ENCODE measurements at regions not wholly inside any gene's neighbourhood (a gene's known extent, or its start where the extent isn't known, plus 50 kb on each side); places are given as distances from the start of the nearest gene placed in this dataset.

GRCh38 chr6:144928847-144929246 lies 643.7 kb downstream of the UTRN start:
- H3K27me3 ChIP-seq (ENCODE audit: control insufficient read depth, low read length): no peaks in the 10 kb centered on the region
- no peak overlapping the region for H3K27ac ChIP-seq (ENCODE audit: low read depth, low read length)
- H3F3A ChIP-seq (ENCODE audit: control insufficient read depth, insufficient read depth): no peaks in the 10 kb centered on the region
- H3K9me3 ChIP-seq (ENCODE audit: control insufficient read depth, insufficient read depth, low read length): no peaks in the 10 kb centered on the region
- no peak overlapping the region for H3K4me3 ChIP-seq (ENCODE audit: low read length)
- no peak overlapping the region for H3K4me2 ChIP-seq (ENCODE audit: low read length)
- no peak for TF ChIP-seq EZH2phosphoT487 (IDR thresholded peaks at IDR 0.05; ENCODE audit: borderline replicate concordance, low read length)
- TF ChIP-seq, protein P1, sequence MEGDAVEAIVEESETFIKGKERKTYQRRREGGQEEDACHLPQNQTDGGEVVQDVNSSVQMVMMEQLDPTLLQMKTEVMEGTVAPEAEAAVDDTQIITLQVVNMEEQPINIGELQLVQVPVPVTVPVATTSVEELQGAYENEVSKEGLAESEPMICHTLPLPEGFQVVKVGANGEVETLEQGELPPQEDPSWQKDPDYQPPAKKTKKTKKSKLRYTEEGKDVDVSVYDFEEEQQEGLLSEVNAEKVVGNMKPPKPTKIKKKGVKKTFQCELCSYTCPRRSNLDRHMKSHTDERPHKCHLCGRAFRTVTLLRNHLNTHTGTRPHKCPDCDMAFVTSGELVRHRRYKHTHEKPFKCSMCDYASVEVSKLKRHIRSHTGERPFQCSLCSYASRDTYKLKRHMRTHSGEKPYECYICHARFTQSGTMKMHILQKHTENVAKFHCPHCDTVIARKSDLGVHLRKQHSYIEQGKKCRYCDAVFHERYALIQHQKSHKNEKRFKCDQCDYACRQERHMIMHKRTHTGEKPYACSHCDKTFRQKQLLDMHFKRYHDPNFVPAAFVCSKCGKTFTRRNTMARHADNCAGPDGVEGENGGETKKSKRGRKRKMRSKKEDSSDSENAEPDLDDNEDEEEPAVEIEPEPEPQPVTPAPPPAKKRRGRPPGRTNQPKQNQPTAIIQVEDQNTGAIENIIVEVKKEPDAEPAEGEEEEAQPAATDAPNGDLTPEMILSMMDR (IDR thresholded peaks at IDR 0.05; ENCODE audit: low read depth, low read length, poor library complexity, severe bottlenecking): no peak
- no peaks in the 10 kb centered on the region for H3K9me2 ChIP-seq (replicated peaks; ENCODE audit: control insufficient read depth, low read length)
- no peaks in the 10 kb centered on the region for H3K4me1 ChIP-seq (ENCODE audit: control insufficient read depth, low read length)
- H4K20me1 ChIP-seq (ENCODE audit: control insufficient read depth, insufficient read depth, low read depth, low read length): no peaks in the 10 kb centered on the region
- H3K36me3 ChIP-seq (ENCODE audit: control insufficient read depth, low read length): no peaks in the 10 kb centered on the region
- H3K79me2 ChIP-seq (ENCODE audit: control insufficient read depth, low read length): no peaks in the 10 kb centered on the region

DNA sequence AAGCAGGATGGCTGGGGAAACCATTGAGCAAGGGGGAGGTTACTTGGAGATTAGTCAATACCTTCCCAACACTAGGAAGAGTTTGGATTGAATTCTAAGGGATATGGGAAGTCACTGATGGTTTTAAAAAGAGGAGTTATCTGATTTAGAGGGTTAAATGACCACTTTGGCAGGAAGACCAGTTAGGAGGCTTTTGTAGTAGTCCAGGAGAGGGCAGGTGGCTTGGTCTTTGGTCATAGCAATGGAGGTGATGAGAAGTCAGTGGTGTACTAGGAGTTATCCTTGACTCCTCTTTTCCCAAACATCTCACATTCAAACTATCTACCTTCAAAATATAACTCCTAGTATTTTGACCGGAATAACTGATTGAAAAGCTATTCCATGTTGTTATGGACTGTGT lies 644.1 kb downstream of the UTRN start:
- TF ChIP-seq EZH2phosphoT487 (IDR thresholded peaks at IDR 0.05; ENCODE audit: borderline replicate concordance, low read length): no peak
- TF ChIP-seq, protein P1 (IDR thresholded peaks at IDR 0.05; ENCODE audit: low read depth, low read length, poor library complexity, severe bottlenecking): no peak
- no peaks in the 10 kb centered on the region for H3K79me2 ChIP-seq (ENCODE audit: control insufficient read depth, low read length)
- no peaks in the 10 kb centered on the region for H3F3A ChIP-seq (ENCODE audit: control insufficient read depth, insufficient read depth)
- H3K27me3 ChIP-seq (ENCODE audit: control insufficient read depth, low read length): no peaks in the 10 kb centered on the region
- H3K4me3 ChIP-seq (ENCODE audit: low read length): no peak overlapping the region
- no peaks in the 10 kb centered on the region for H3K9me2 ChIP-seq (replicated peaks; ENCODE audit: control insufficient read depth, low read length)
- no peaks in the 10 kb centered on the region for H4K20me1 ChIP-seq (ENCODE audit: control insufficient read depth, insufficient read depth, low read depth, low read length)
- no peaks in the 10 kb centered on the region for H3K9me3 ChIP-seq (ENCODE audit: control insufficient read depth, insufficient read depth, low read length)
- H3K27ac ChIP-seq (ENCODE audit: low read depth, low read length): no peak overlapping the region
- no peaks in the 10 kb centered on the region for H3K4me1 ChIP-seq (ENCODE audit: control insufficient read depth, low read length)
- no peak overlapping the region for H3K4me2 ChIP-seq (ENCODE audit: low read length)
- H3K36me3 ChIP-seq (ENCODE audit: control insufficient read depth, low read length): no peaks in the 10 kb centered on the region

DNA sequence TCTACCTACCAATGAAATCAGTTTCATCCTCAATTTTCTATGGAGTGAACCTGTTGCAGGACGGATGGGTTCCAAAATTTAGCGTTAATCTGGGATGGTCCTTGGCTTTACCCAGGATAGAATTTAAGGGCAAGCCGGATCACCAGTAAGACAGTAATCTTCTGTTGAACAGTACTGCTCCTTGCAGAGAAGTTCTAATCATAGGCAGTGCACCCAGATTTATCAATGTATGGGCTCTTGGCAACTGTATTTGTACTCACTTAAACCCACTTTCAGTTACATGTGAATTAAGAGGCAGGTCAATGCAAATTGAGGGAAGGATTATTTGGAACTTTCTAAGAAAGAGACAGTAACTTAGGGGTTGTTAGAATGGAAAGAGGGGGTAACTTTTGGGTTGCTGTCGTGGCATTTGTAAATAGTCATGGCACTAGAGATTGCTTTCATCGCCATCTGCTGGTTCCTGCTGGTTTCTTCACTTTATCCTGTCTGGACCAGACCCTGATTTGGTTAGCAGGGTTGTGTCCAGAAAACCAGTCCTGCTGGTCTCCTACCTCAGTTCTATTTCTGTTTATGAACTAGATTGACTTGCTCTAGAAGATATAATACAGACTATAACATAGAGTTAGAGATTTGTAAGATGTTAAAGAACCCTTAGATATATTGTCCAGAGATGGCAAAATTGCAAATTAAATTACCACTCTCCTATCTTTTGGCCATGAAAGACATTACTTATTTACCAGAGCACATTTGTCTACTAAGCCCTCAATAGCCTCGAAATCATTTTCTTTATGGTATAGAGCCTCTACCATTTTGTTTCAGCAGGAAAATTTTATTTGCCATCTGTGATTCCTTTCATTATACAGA lies 646.3 kb downstream of the UTRN start:
- Histone ChIP-seq H3K4me3 (ENCODE audit: low read length) (no peak overlapping the region), H3K9me3 (ENCODE audit: control insufficient read depth, insufficient read depth, low read length) (no peaks in the 10 kb centered on the region), H3K27me3 (ENCODE audit: control insufficient read depth, low read length) (no peaks in the 10 kb centered on the region), H4K20me1 (ENCODE audit: control insufficient read depth, insufficient read depth, low read depth, low read length) (no peaks in the 10 kb centered on the region), H3K79me2 (ENCODE audit: control insufficient read depth, low read length) (no peaks in the 10 kb centered on the region), H3F3A (ENCODE audit: control insufficient read depth, insufficient read depth) (no peaks in the 10 kb centered on the region), H3K9me2 (replicated peaks; ENCODE audit: control insufficient read depth, low read length) (no peaks in the 10 kb centered on the region), H3K4me1 (ENCODE audit: control insufficient read depth, low read length) (no peaks in the 10 kb centered on the region), H3K4me2 (ENCODE audit: low read length) (no peak overlapping the region), H3K36me3 (ENCODE audit: control insufficient read depth, low read length) (no peaks in the 10 kb centered on the region), H3K27ac (ENCODE audit: low read depth, low read length) (no peak overlapping the region)
- TF ChIP-seq, protein P1 (IDR thresholded peaks at IDR 0.05; ENCODE audit: low read depth, low read length, poor library complexity, severe bottlenecking): peak; percentile 72
- no peak for TF ChIP-seq EZH2phosphoT487 (IDR thresholded peaks at IDR 0.05; ENCODE audit: borderline replicate concordance, low read length)
